Pancreas (tissue), 10 donors: ENCODE measurements at regions not wholly inside any gene's neighbourhood (a gene's known extent, or its start where the extent isn't known, plus 50 kb on each side); places are given as distances from the start of the nearest gene placed in this dataset.

Experiments
- ATAC-seq, 4 donors: fragments of 200-7000 bp; cut with Tn5 transposase; one replicate each; pipeline versions ENCODE4 v1.8.0 to v1.9.1; 2020; ENCODE audit warnings: mild to moderate bottlenecking in 4 of 4, moderate library complexity in 4 of 4
- DNase-seq, 6 donors: peaks; one replicate each; pipeline ENCODE4 v3.0.0-alpha.2; 2020
- FAIRE-seq: peaks from 2 replicates; lab custom pipeline; 2012; peaks lifted over from hg19 to GRCh38; lab: Jason Lieb, UNC
- H3K27ac ChIP-seq, 4 donors: fragments of 200-600 bp; sonication (generic); 1 replicate in 3 of 4; 2 replicates in 1 of 4; pipeline versions ENCODE4 v1.5.0 to v1.8.0; 2020
- H3K27me3 ChIP-seq, 4 donors: fragments of 200-600 bp; one replicate each; pipeline ENCODE4 v1.8.0; 2021
- H3K36me3 ChIP-seq, 3 donors: fragments of 200-600 bp; sonication (generic) in 1 of 3; one replicate each; pipeline versions ENCODE4 v1.5.0 to v1.8.0; 2020 to 2021
- H3K4me1 ChIP-seq, 3 donors: fragments of 200-600 bp; one replicate each; pipeline ENCODE4 v1.8.0; 2021
- H3K4me3 ChIP-seq, 4 donors: fragments of 200-600 bp; sonication (generic) in 2 of 4; one replicate each; pipeline versions ENCODE4 v1.5.0 to v1.8.0; 2020 to 2021
- H3K9me3 ChIP-seq, 4 donors: fragments of 200-600 bp; one replicate each; pipeline ENCODE4 v1.8.0; 2021
- WGBS, 2 donors: extraction: QIAGEN DNeasy Blood & Tissue Kit; methylation state at CpG; one replicate each; pipeline ENCODE4 v1.1.7; 2013; 5-methylcytosine and 5-hydroxymethylcytosine counted together
- intact Hi-C, 3 donors: fragments of 100-400 bp; cut with DNase I; formaldehyde crosslinking; loops; one replicate each; pipeline versions ENCODE4 v1.11.1 to v1.14.2; 2022
- TF ChIP-seq, protein P1 (sequence below), 4 donors: fragments of 200-600 bp; sonication (generic) in 3 of 4; IDR thresholded peaks; one replicate each; pipeline versions ENCODE4 v1.5.0 to v1.8.0; 2021; ENCODE audit warnings: antibody characterized with exemption in 4 of 4
- donor health status: healthy with polysubstance abuse.
- donor health status: DM: no; HTN: no; CAD: no; lungs with moderate emphysema.
- donor health status: DM: no; HTN: no; CAD: no.
- donor health status: control.
- donor health status: control.
- donor health status: Bipolar disorder and iron deficiency.
- donor health status: DM: yes; HTN: yes; CAD: no.
- donor health status: DM: no; HTN: no; CAD: no.
- donor health status: DM: no; HTN: no; CAD: no.
- donor health status: DM: yes; HTN: yes; CAD: no.

DNA sequence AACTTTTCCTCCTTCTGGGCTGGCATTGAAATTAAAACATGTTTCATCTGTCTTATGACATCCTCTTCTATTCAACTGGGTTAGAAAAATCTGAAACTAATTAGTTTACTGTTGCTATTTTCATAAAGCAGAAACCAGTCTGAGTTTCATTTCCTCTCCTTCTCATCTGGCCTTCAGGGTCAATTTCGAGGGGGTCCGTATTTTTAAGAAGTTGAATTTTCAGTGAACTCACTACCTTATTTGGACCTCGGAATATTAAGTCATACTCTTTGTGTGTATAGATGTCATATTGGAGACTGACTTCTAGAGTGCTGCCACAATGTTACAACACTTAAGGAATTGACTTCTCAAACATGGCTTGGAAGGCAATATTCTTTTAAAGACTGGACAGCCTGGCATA, 485.9 kb downstream of the SQOR start:
- WGBS, 2 donors = 88 to 90% methylated on average over 3 of the region's 3 CpGs
- TF ChIP-seq, protein P1, sequence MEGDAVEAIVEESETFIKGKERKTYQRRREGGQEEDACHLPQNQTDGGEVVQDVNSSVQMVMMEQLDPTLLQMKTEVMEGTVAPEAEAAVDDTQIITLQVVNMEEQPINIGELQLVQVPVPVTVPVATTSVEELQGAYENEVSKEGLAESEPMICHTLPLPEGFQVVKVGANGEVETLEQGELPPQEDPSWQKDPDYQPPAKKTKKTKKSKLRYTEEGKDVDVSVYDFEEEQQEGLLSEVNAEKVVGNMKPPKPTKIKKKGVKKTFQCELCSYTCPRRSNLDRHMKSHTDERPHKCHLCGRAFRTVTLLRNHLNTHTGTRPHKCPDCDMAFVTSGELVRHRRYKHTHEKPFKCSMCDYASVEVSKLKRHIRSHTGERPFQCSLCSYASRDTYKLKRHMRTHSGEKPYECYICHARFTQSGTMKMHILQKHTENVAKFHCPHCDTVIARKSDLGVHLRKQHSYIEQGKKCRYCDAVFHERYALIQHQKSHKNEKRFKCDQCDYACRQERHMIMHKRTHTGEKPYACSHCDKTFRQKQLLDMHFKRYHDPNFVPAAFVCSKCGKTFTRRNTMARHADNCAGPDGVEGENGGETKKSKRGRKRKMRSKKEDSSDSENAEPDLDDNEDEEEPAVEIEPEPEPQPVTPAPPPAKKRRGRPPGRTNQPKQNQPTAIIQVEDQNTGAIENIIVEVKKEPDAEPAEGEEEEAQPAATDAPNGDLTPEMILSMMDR (IDR thresholded peaks at IDR 0.05) = no peak
- ATAC-seq (no peak), FAIRE-seq (no peak), DNase-seq (no peak)
- intact Hi-C loops = no loop called here
- no peaks in the 10 kb centered on the region for H3K9me3 ChIP-seq
- no peaks in the 10 kb centered on the region for H3K36me3 ChIP-seq
- H3K4me3 ChIP-seq = no peak overlapping the region
- H3K4me1 ChIP-seq = no peaks in the 10 kb centered on the region
- no peak overlapping the region for H3K27ac ChIP-seq
- no peaks in the 10 kb centered on the region for H3K27me3 ChIP-seq

GRCh38 chr15:46121441-46121840, 486.6 kb downstream of the SQOR start:
- no peak for ATAC-seq
- H3K27me3 ChIP-seq = no peaks in the 10 kb centered on the region
- no peak overlapping the region for H3K27ac ChIP-seq
- no peak for DNase-seq
- intact Hi-C loops = no loop called here
- no peak for FAIRE-seq
- H3K9me3 ChIP-seq = no peaks in the 10 kb centered on the region
- H3K4me3 ChIP-seq = no peak overlapping the region
- H3K36me3 ChIP-seq = no peaks in the 10 kb centered on the region
- no peaks in the 10 kb centered on the region for H3K4me1 ChIP-seq
- TF ChIP-seq, protein P1 (IDR thresholded peaks at IDR 0.05) = no peak

GRCh38 chr15:46126581-46126980, 491.8 kb downstream of the SQOR start:
- WGBS, 2 donors = 89 to 93% methylated on average over 3 of the region's 3 CpGs
- intact Hi-C loops = no loop called here
- no peak for FAIRE-seq
- ATAC-seq = no peak
- Histone ChIP-seq H3K27me3 (no peaks in the 10 kb centered on the region), H3K27ac (no peak overlapping the region), H3K4me1 (no peaks in the 10 kb centered on the region), H3K4me3 (no peak overlapping the region), H3K36me3 (no peaks in the 10 kb centered on the region), H3K9me3 (no peaks in the 10 kb centered on the region)
- TF ChIP-seq, protein P1 (IDR thresholded peaks at IDR 0.05) = no peak
- no peak for DNase-seq

DNA sequence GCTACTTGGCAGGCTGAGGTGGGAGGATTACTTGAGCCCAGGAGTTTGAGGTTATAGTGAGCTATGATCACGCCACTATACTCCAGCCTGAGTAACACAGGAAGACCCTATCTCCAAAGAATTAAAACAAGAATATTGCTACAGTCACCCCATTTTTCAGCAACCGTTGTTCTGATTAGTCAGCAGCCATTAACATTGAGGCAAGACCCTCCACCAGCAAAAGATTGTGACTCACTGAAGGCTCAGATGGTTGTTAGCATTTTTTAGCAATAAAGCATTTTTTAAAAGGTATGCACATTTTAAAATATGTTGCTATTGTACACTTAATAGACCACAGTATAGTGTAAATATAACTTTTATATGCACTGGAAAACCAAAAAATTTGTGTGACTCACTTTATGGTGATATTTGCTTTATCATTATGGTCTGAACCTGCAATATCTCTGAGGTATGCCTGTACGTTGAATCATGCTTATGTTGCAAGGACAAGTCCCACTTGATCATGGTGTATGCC, 492.6 kb downstream of the SQOR start:
- H3K4me3 ChIP-seq = no peak overlapping the region
- H3K36me3 ChIP-seq = no peaks in the 10 kb centered on the region
- H3K27ac ChIP-seq = no peak overlapping the region
- ATAC-seq (no peak), DNase-seq (no peak), FAIRE-seq (no peak)
- no peaks in the 10 kb centered on the region for H3K9me3 ChIP-seq
- WGBS, 2 donors = 59 to 87% methylated on average over 3 of the region's 3 CpGs
- intact Hi-C loops = no loop called here
- TF ChIP-seq, protein P1 (IDR thresholded peaks at IDR 0.05) = no peak
- no peaks in the 10 kb centered on the region for H3K4me1 ChIP-seq
- no peaks in the 10 kb centered on the region for H3K27me3 ChIP-seq

DNA sequence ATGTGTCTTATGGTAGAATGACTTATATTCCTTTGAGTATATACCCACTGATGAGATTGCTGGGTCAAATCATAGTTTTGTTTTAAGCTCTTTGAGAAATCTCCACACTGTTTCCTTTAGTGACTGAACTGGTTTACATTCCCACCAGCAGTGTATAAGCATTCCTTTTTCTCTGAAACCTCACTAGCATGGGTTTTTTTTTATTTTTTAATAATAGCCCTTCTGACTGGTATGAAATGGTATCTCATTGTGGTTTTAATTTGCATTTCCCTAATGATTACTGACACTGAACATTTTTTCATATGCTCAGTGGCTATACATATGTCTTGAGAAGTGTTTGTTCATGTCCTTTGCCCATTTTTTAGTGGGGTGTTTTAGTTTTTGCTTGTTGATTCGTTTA, 494.3 kb downstream of the SQOR start:
- FAIRE-seq (no peak), DNase-seq (no peak), ATAC-seq (no peak)
- Histone ChIP-seq H3K4me3 (no peak overlapping the region), H3K9me3 (no peaks in the 10 kb centered on the region), H3K27me3 (no peaks in the 10 kb centered on the region), H3K36me3 (no peaks in the 10 kb centered on the region), H3K27ac (no peak overlapping the region), H3K4me1 (no peaks in the 10 kb centered on the region)
- intact Hi-C loops = no loop called here
- WGBS, 2 donors = 77 to 83% methylated on average over 1 of the region's 1 CpG
- TF ChIP-seq, protein P1 (IDR thresholded peaks at IDR 0.05) = no peak
